Neural cell (in vitro differentiated cells): ENCODE measurements at regions not wholly inside any gene's neighbourhood (a gene's known extent, or its start where the extent isn't known, plus 50 kb on each side); places are given as distances from the start of the nearest gene placed in this dataset.

Experiments
- EP300 ChIP-seq: fragments of 450-650 bp; conservative IDR thresholded peaks from 2 replicates; pipeline ENCODE4 v1.6.1; 2014; ENCODE audit warnings: antibody characterized with exemption, mild to moderate bottlenecking, moderate library complexity; ENCODE audit not compliant: poor library complexity, severe bottlenecking
- EZH2 ChIP-seq: fragments of 200-600, 300-800 bp; shearing (Covaris generic), sonication (generic); IDR thresholded peaks from 2 replicates; pipeline ENCODE4 v1.6.1; 2014; ENCODE audit warnings: antibody characterized with exemption, low read length, borderline replicate concordance, mild to moderate bottlenecking; ENCODE audit not compliant: insufficient read depth, poor library complexity, severe bottlenecking
- POLR2AphosphoS5 ChIP-seq: IDR thresholded peaks from 2 replicates; pipeline ENCODE4 v1.6.1; 2012
- RAD21 ChIP-seq: fragments of 450-650 bp; conservative IDR thresholded peaks from 2 replicates; pipeline ENCODE4 v1.6.1; 2014; ENCODE audit warnings: antibody characterized with exemption, mild to moderate bottlenecking, moderate library complexity
- TAF1 ChIP-seq: IDR thresholded peaks from 2 replicates; pipeline ENCODE4 v1.6.1; 2012; ENCODE audit warnings: low read depth
- TF ChIP-seq, protein P1 (sequence below): fragments of 450-650 bp; IDR thresholded peaks from 2 replicates; pipeline ENCODE4 v1.5.1; 2014; ENCODE audit warnings: antibody characterized with exemption, mild to moderate bottlenecking, moderate library complexity; ENCODE audit not compliant: poor library complexity, severe bottlenecking
- TF ChIP-seq, protein P2 (sequence below): IDR thresholded peaks from 2 replicates; pipeline ENCODE4 v1.6.1; 2012; ENCODE audit warnings: borderline replicate concordance

DNA sequence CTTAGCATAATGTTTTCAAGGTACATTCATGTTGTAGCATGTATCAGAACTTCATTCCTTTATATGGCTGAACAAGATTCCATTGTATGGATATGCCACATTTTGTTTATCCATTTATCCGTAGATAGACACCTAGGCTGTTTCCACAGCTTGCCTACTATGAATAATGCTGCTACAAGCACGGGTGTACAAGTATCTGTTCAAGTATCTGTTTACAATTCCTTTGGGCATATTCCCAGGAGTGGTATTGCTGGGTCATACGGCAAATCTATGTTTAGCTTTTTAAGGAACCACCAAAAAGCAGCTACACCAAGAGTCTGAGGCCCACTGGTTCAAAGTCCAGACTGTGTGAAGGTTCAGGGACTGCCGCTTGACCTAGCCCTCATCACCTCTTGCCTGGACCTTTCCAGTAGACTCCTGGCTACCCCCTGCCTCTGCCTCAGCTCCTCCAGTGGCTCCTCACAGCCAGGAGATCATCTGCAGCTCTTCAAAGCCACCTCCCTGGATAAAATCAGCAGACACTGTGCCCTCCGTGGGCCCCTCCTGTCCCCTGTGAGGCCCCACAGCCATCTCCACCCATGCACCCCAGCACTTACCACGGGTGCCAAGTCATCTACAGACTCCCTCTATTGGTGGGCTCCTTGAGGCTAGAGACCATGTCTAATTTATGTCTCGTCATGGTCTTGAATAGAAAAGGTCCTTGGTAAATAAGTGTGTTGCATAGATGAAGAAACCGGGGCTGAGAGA, 160.3 kb downstream of the MN1 start:
- TF ChIP-seq, protein P1, sequence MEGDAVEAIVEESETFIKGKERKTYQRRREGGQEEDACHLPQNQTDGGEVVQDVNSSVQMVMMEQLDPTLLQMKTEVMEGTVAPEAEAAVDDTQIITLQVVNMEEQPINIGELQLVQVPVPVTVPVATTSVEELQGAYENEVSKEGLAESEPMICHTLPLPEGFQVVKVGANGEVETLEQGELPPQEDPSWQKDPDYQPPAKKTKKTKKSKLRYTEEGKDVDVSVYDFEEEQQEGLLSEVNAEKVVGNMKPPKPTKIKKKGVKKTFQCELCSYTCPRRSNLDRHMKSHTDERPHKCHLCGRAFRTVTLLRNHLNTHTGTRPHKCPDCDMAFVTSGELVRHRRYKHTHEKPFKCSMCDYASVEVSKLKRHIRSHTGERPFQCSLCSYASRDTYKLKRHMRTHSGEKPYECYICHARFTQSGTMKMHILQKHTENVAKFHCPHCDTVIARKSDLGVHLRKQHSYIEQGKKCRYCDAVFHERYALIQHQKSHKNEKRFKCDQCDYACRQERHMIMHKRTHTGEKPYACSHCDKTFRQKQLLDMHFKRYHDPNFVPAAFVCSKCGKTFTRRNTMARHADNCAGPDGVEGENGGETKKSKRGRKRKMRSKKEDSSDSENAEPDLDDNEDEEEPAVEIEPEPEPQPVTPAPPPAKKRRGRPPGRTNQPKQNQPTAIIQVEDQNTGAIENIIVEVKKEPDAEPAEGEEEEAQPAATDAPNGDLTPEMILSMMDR: no peak
- TF ChIP-seq EZH2 (no peak), RAD21 (no peak), POLR2AphosphoS5 (no peak), EP300 (no peak), TAF1 (no peak)
- TF ChIP-seq, protein P2, sequence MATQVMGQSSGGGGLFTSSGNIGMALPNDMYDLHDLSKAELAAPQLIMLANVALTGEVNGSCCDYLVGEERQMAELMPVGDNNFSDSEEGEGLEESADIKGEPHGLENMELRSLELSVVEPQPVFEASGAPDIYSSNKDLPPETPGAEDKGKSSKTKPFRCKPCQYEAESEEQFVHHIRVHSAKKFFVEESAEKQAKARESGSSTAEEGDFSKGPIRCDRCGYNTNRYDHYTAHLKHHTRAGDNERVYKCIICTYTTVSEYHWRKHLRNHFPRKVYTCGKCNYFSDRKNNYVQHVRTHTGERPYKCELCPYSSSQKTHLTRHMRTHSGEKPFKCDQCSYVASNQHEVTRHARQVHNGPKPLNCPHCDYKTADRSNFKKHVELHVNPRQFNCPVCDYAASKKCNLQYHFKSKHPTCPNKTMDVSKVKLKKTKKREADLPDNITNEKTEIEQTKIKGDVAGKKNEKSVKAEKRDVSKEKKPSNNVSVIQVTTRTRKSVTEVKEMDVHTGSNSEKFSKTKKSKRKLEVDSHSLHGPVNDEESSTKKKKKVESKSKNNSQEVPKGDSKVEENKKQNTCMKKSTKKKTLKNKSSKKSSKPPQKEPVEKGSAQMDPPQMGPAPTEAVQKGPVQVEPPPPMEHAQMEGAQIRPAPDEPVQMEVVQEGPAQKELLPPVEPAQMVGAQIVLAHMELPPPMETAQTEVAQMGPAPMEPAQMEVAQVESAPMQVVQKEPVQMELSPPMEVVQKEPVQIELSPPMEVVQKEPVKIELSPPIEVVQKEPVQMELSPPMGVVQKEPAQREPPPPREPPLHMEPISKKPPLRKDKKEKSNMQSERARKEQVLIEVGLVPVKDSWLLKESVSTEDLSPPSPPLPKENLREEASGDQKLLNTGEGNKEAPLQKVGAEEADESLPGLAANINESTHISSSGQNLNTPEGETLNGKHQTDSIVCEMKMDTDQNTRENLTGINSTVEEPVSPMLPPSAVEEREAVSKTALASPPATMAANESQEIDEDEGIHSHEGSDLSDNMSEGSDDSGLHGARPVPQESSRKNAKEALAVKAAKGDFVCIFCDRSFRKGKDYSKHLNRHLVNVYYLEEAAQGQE: no peak
